ENCODE measurements at regions not wholly inside any gene's neighbourhood (a gene's known extent, or its start where the extent isn't known, plus 50 kb on each side); places are given as distances from the start of the nearest gene placed in this dataset.

DNA sequence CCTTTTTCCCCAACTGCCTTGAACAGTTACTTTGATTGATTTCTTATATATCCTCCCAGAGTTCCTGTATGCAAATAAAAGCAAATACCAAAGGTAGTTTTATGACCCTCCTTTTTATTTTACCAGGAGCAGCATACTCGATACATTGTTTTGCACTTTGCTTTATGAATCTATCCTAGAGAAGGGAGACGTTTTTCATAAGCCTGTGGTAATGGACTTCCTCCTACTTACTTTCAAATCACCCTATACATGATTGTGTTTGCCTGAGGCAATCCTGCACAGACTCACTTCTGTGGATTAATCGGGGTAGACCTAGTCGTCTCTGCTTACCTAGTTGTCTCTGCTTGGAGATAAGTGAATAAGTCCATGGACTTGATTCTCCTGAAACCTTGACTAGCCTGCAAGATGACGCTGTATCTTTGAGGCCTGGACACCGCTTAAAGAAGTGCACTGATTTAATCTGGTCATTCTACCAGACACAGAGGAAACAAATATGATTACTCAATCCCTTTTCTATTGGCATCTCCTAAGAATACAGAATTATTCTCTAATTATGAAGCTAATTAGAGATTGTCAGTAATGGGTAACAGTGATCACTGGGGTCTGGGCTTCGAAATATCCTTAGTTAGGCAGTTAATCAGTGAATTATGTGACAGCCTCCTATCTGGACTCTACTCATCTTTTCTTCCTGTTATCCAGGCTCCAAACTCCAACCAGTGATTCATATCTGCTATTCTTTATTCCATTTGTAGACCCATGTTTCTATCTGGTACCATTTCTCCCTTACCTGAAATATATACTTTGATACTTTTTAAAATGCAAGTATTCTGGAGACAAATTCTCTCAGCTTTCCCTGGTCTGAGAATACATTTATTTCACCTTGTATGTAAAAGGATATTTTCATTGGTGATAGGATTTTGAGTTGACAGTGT lies 447.4 kb upstream of the TRIB2 start:
- no peak for DNase-seq

DNA sequence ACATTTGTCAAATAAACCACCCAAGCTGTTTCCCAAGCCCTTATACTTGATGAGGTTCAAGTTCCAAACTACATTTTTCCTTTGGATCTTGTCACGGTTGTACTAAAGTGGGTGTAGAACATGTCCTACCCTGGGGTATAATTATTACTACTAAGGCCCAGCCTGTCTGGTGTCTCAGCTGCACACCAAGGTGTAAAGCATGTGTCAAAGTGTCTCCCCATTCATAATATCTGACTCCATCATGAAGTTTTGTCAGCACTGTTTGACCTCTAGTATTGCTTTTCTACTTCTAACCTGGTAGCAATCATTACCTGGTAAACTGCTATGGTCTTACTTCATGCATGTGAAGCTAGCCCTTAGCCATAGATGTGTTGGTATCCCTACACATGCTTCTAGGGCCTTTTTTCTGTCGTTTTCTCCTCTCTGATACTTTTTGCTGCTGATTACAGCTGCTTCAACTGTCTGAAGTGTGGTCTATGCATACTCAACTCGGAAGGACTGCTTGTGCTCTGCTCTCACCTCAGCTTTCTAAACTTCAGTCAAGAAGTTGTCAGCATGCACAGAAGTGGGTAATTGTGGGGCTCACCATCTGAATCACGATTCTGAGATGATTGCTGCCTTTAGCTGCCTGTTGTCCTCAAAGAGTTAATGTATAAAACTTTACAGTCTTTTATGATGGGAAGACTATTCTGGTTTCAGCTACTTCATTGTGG lies 445.7 kb upstream of the TRIB2 start:
- no peak for DNase-seq

DNA sequence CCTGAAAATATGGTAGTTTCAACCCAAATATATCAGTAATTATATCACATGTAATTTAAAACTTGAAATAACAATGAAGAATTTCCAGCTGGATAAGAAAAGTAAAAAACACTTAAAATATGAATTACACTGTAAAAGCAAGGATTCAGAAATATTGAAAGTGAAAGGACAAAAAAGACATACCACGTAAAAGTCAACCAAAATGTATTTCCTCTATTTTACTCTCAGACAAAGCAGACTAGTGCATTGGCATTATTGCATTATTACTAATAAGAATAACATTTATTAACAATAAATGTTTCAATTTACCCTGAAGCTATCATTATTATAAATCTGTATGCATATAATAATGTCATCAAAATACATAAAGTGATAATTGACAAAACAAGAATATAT lies 445.1 kb upstream of the TRIB2 start:
- DNase-seq = no peak

DNA sequence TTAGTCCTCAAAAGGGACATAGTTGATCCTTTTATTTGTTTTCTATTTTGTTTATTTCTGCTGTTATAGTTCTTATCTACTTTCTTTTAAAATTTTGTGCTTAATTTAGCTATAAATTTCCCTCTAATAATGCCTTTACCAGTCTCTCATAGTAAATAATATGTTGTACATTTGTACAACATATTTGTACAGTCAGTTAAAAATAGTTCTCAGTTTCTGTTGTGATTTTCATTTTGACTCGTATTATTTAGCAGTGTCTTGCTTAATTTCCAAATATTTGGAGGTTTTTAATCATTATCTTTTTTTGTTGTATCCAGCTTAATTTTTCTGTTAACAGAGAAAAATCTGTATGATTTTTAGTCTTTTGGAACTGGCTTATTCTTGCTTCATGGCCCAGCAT lies 443.6 kb upstream of the TRIB2 start:
- no peak for DNase-seq

DNA sequence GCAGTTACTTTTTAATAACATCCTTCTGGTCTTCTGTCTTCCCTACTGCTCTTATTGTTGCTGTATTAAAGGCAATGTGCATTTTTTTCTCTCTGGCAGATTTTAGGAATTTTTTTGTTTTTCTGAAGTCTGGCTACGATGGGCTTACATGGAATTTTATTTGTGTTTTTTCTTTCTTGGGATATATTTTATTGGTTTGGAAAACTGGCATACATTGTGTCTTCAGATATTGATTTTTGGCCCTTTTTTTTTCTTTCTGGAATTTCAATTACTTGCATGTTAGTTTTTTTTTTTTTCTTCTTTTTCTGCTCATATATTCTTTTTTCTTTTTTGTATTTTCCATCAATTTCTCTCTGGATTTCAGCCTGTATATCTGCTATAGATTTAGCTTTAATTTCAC lies 442.1 kb upstream of the TRIB2 start:
- no peak for DNase-seq

DNA sequence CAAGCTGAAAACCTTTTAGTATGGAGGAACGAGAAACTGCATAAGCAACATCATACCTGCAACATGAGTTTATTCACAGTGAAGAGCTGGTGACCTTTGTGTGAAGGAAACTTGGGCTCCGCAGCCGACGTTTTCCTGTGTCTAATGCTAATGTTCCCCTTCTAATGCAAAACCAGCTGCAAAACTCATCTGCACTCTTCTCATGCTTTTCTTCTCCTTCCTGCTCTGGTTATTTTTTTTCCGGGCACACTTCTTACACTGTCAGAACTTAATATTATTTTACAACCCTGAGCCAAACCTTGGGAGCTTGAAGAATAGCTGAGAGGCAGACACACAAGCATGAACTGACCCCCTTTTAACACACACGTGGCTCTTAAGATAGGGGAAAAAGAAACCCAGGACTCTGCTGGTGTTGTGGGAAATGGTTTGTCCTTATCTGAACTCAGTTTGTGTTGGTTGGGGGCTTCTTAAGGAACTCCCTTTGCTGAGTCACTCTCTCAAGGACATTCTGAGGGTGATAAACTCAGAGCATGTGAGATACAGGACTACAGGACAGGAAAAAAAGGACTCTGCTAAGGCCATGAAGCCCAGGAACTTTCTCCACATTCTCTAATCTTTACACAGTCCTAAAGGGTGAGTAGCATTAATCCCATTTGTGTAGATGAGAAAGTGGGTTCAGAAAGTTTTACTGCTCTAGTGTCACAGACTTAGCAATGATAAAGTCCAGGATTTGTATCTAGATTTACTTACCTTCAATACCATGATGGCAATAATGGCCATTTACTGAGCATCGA lies 439.3 kb upstream of the TRIB2 start:
- no peak for DNase-seq

- no peak for DNase-seq
Observed at GRCh38 chr2:12278217-12278750, 438.5 kb upstream of the TRIB2 start.

DNA sequence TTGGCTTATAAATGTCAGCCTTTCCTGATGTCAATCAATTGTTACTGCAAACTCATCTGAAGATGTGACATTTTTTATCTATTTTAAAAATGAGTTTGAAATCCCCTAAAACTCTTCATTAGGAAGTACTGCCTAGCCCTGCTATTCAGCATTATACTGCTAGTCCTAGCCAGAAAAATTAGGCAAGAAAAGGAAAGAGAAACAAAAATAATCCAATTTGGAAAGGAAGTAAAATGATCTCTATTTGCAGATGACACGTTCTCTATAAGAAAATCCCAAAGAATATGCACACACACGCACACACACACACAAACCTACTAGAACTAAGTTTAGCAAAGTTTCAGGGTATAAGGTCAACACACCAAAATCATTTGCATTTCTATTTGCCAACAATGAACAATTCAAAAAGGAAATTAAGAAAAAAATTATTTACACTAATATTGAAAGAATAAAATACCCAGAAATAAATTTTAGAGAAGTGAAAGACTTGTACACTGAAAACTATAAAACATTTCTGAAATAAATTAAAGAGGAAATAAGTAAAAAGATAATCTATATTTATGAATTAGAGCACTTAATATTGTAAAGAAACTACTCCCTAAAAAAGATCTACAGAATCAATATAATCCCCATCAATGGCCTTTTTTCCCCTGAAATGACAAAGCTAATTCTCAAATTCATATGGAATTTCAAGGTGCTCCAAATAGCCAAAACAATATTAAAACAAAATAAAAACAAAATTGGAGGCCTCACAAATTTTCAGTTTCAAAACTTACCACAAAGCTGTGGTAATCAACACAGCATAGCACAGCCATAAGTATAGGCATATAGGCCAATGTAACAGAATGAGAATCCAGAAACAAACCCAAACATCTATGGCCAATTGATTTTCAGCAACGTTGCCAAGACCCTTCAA lies 433.7 kb upstream of the TRIB2 start:
- no peak for DNase-seq

DNA sequence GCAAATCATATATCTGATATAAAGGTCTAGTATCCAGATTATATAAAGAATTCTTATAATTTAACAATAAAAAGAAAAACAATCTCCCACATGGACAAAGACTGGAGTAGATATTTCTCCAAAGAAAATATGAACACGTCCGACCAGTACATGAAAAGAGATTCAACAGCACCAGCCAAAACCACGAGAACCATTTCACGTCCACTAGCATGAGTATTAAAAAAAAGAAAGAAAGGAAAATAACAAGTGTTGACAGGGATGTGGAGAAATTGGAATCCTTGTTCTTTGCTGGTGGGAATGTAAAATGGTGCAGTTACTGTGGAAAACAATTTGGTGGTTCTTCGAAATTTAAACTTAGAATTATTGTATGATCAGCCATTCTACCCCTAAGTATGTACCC lies 432.7 kb upstream of the TRIB2 start:
- DNase-seq = no peak

DNA sequence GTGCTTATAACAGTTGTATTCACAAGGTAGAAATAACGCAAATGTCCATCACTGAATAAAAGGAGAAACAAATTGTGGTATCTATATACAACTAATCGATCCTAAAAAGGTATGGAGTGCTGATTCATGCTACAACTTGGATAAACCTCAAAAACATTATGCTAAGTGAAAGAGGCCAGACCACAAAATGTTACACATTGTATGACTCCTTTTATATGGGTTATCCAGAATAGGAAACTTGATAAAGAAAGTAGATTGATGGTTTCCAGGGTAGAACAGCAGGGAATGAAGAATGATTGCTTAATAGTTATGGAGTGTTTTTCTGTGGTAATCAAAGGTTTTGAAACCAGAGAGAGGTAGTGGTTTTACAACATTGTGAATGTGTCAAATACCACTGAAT lies 432.2 kb upstream of the TRIB2 start:
- no peak for DNase-seq

- DNase-seq = no peak
Observed at GRCh38 chr2:12286347-12286746, 430.4 kb upstream of the TRIB2 start.

DNA sequence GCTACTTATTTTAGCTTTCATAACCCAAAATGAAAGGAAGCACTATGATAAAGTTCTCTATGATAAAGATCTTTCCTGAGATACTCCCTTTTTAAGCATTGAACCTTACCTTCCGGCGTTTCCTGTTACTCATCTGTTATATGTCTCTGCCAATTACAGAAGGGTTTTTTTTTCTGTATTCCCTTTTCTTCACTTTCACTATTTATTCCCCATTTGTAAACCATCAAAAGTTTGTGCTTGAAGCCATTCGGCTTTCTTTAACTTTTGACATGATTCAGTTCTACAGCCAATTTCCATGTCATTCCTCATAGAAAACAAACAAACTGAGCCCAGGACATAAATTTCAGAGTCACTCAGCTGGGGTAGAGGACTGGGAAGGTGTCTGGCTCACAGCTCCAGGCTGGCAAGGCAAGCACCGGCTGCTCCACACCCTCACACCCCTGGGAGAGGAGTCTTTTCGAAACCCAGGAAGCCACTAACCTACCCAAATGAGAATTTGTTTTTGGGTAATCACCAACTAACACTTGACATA lies 429.4 kb upstream of the TRIB2 start:
- DNase-seq = no peak

DNA sequence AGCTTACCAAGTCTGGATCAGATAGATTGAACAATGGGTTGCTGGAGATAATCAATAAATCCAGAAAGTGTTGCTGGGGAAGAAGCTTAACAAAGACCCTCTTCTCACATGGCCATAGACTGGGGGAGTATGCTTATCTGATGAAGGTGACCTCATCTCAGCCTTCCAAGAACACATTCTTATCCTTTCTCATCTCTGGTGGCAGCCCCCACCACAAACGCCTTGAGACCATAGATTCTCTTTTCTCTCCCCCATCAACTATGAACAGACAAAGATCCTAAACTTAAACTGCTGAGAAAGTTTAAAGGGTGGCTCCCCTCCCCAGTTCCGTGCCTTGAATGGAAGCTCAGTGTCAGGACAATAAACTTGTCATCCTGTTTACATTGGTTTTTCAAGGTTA lies 428.7 kb upstream of the TRIB2 start:
- DNase-seq = no peak

GRCh38 chr2:12289120-12289802 lies 427.5 kb upstream of the TRIB2 start:
- DNase-seq = no peak

DNA sequence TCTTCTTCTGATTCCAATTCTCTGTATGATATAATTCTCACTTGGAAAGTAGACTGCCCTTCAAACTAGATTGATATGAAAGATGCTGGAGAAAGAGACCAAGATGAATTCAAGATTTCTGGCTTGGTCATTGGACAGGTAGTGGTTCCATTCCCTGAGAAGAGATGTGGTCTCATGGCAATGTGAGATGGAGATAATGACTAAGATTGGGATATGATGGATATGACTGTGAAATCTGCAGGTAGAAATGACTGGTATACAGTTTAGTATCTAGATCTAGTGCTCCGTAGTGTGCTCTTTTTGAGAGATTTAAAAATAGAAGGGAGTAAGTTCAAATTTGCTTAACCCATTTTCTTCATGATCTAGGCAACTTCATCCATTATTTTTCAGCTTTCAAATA lies 425.4 kb upstream of the TRIB2 start:
- no peak for DNase-seq

DNA sequence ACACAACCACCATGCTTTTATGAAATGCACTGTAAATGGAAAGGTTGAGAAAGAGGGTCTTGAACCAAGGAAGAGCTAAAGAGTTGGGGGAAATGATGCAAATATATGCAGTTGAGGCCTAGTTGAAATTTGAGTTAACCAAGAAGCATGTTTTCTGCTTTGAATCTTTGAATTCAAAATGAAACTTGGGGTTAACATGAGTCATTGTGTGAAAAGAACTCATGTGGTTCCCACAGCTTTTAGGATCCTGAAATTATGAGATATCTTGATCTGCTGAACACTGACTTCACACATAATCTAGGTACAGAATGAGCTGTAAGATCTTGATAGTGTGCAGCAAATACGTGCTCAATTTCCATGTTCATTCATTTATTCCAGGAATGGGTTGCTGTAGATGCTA lies 422.9 kb upstream of the TRIB2 start:
- no peak for DNase-seq

- no peak for DNase-seq
Observed at GRCh38 chr2:12295856-12296519, 420.7 kb upstream of the TRIB2 start.

DNA sequence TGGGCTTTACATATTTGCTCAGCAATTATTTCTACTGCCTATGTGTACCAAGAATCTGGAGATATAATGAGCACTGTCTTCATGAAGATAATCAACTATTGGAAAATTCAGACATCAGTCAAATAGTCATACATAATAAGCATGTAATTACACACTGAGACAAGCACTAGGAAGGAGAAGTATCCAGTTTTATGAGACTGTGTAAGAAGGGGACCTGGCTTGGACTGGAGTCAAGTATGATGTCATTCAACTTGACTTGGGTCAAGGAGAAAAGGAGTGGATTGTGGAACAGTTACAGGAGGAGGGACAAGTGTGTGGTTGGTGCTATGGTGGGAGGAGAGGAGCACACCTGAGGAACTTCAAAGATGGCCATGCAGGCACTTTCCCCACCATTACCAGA lies 419.8 kb upstream of the TRIB2 start:
- no peak for DNase-seq

GRCh38 chr2:12298352-12298751 lies 418.4 kb upstream of the TRIB2 start:
- DNase-seq = no peak

DNA sequence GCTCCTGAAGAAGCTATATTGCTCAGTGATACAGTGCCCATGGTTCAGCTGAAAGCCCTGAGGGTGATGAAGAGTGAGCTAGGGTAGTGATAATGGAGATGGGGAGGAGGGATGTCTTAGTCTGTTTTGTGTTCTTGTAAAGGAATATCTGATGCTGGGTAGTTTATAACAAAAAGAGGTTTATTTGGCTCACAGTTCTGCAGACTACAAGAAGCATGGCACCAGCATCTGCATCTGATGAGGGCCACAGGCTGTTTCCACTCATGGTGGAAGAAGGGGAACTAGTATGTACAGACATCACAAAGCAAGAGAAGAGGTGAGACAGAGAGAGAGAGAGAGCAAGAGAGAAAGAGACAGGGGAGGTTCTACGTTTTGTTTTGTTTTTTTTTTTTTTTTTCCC lies 417.3 kb upstream of the TRIB2 start:
- DNase-seq = no peak

All from NCI-H748 treated with DMSO at 0.1 percent for 48 hours (cell line).